ENCODE measurements at regions not wholly inside any gene's neighbourhood (a gene's known extent, or its start where the extent isn't known, plus 50 kb on each side); places are given as distances from the start of the nearest gene placed in this dataset.
A peak's percentile ranks its signal among the peaks of the same experiment; 100 is the strongest.

DNA sequence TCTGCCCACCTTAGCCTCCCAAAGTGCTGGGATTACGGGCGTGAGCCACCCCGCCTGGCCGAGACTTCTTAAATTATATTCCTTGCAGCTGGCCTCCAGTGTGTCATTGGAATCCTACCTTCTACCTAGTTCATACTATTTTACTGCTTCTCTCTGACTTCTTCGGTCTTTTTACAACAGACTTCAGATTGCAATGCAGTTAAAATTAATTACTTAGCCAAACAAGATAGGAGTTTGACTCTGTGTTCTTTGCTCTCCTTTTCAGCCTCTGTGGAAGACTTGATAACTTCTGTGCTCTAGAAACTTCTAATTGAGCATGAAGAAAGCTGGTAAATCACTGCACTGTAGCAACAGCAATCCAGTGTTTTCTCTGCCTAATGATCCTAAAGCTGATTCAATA lies 199.5 kb downstream of the GASK1B start:
- Histone ChIP-seq H3K36me3 (ENCODE audit: low read depth, low read length) (no peaks in the 10 kb centered on the region), H2AFZ (ENCODE audit: low read length) (no peak overlapping the region), H3K27ac (ENCODE audit: low read length) (no peak overlapping the region), H3K9ac (ENCODE audit: low read length) (no peak overlapping the region), H3F3A (ENCODE audit: low read length, unreplicated experiment) (no peaks in the 10 kb centered on the region), H3K4me1 (ENCODE audit: insufficient read depth, low read length) (no peaks in the 10 kb centered on the region), H3K4me2 (ENCODE audit: low read length) (no peak overlapping the region), H4K20me1 (ENCODE audit: low read length) (no peaks in the 10 kb centered on the region), H3K27me3 (ENCODE audit: low read length) (no peaks in the 10 kb centered on the region), H3K4me3 (ENCODE audit: low read length) (no peak overlapping the region), H3K9me3 (ENCODE audit: low read length) (no peaks in the 10 kb centered on the region), H3K79me2 (ENCODE audit: low read length) (no peaks in the 10 kb centered on the region), H3K9me2 (replicated peaks; ENCODE audit: low read length) (no peaks in the 10 kb centered on the region)
- DNase-seq (no peak), ATAC-seq (no peak)
- ChIA-PET CTCF (no interaction called here), POLR2A (ENCODE audit: unreplicated experiment) (no interaction called here)
- no peak for TF ChIP-seq EZH2phosphoT487 (IDR thresholded peaks at IDR 0.05; ENCODE audit: borderline replicate concordance, low read length)
- TF ChIP-seq, protein P1, sequence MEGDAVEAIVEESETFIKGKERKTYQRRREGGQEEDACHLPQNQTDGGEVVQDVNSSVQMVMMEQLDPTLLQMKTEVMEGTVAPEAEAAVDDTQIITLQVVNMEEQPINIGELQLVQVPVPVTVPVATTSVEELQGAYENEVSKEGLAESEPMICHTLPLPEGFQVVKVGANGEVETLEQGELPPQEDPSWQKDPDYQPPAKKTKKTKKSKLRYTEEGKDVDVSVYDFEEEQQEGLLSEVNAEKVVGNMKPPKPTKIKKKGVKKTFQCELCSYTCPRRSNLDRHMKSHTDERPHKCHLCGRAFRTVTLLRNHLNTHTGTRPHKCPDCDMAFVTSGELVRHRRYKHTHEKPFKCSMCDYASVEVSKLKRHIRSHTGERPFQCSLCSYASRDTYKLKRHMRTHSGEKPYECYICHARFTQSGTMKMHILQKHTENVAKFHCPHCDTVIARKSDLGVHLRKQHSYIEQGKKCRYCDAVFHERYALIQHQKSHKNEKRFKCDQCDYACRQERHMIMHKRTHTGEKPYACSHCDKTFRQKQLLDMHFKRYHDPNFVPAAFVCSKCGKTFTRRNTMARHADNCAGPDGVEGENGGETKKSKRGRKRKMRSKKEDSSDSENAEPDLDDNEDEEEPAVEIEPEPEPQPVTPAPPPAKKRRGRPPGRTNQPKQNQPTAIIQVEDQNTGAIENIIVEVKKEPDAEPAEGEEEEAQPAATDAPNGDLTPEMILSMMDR (conservative IDR thresholded peaks at IDR 0.05; ENCODE audit: low read depth, low read length): no peak
- TF ChIP-seq EZH2 (IDR thresholded peaks at IDR 0.05; ENCODE audit: low read length, unreplicated experiment): no peak
- no TSS peak for BruUV-seq (replicated peaks)
- intact Hi-C loops (cut with micrococcal nuclease): loop anchor here (10.0 kb wide), 1 partner anchor 128 kb away; no protein-coding TSS in a partner anchor

DNA sequence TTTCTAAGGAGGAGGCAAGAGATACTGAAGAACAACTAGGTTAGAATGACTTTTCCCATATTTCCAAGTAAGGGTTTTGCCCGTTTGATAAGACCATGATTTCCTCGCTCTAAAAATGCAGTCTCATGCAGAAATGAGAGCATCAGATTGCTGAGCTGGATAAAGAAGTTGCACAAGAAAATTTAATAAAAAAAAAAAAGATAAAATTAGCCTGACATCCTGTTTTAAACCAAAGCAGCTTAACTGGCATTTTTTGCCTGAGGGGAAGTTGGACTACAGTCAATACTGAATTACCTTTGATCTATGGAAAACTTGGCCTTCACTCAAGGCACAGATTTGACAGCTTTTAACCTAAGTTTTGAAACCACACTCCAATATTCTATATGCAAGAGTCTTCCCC lies 208.4 kb downstream of the GASK1B start:
- Histone ChIP-seq H3F3A (ENCODE audit: low read length, unreplicated experiment) (no peaks in the 10 kb centered on the region), H3K79me2 (ENCODE audit: low read length) (no peaks in the 10 kb centered on the region), H3K4me2 (ENCODE audit: low read length) (no peak overlapping the region), H3K4me3 (ENCODE audit: low read length) (no peak overlapping the region), H3K9me3 (ENCODE audit: low read length) (no peaks in the 10 kb centered on the region), H3K9me2 (replicated peaks; ENCODE audit: low read length) (no peaks in the 10 kb centered on the region), H3K9ac (ENCODE audit: low read length) (no peak overlapping the region), H4K20me1 (ENCODE audit: low read length) (no peaks in the 10 kb centered on the region), H3K36me3 (ENCODE audit: low read depth, low read length) (no peaks in the 10 kb centered on the region), H3K27me3 (ENCODE audit: low read length) (no peaks in the 10 kb centered on the region), H3K4me1 (ENCODE audit: insufficient read depth, low read length) (no peaks in the 10 kb centered on the region), H2AFZ (ENCODE audit: low read length) (no peak overlapping the region), H3K27ac (ENCODE audit: low read length) (no peak overlapping the region)
- intact Hi-C loops (cut with micrococcal nuclease): loop anchor here (5.0 kb wide), 1 partner anchor 187 kb away; no protein-coding TSS in a partner anchor
- DNase-seq (no peak), ATAC-seq (no peak)
- no peak for TF ChIP-seq EZH2 (IDR thresholded peaks at IDR 0.05; ENCODE audit: low read length, unreplicated experiment)
- TF ChIP-seq, protein P1 (conservative IDR thresholded peaks at IDR 0.05; ENCODE audit: low read depth, low read length): no peak
- TF ChIP-seq EZH2phosphoT487 (IDR thresholded peaks at IDR 0.05; ENCODE audit: borderline replicate concordance, low read length): no peak
- BruUV-seq (replicated peaks): no TSS peak
- CTCF ChIA-PET: no interaction called here
- POLR2A ChIA-PET (ENCODE audit: unreplicated experiment): no interaction called here

DNA sequence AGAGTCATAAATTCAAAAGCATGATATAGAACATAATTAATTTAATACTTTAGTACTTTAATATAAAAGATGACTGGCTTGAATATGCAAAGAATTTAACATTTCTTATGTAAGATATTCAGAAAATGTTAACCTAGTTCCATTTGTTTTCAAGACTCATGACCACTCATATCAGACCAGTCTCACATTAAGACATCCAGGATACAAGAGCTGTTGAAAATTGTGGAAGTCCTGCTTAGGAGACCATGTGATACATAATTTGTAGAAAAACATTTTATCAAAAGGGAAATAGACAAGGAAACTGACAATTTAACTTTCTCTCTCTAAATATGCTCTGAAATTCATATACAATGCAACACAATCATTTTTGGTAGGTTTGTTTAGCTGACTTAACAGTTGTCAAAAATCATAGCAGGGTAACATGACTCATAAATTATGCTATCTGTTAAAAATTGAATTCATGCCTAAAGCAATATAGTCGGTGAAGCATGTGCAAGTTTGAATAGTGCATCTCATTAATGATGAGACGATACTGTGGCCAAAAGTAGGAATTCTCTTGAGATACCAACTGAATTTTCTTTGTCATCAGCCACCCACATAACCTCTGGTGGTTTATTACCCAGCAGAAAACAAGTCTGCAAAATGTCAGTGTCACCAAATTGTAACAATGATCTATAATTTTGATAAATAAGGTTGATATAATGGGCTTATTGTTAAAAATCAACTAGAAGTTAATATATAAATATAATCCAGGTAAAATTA lies 211.4 kb downstream of the GASK1B start:
- intact Hi-C loops (cut with micrococcal nuclease): loop anchor here (5.0 kb wide), 1 partner anchor 184 kb away; no protein-coding TSS in a partner anchor
- Histone ChIP-seq H3K9ac (ENCODE audit: low read length) (no peak overlapping the region), H3K36me3 (ENCODE audit: low read depth, low read length) (no peaks in the 10 kb centered on the region), H3K4me1 (ENCODE audit: insufficient read depth, low read length) (no peaks in the 10 kb centered on the region), H3K9me3 (ENCODE audit: low read length) (no peaks in the 10 kb centered on the region), H3K4me2 (ENCODE audit: low read length) (no peak overlapping the region), H4K20me1 (ENCODE audit: low read length) (no peaks in the 10 kb centered on the region), H3K4me3 (ENCODE audit: low read length) (no peak overlapping the region), H3K27me3 (ENCODE audit: low read length) (no peaks in the 10 kb centered on the region), H3K9me2 (replicated peaks; ENCODE audit: low read length) (no peaks in the 10 kb centered on the region), H3K27ac (ENCODE audit: low read length) (no peak overlapping the region), H3F3A (ENCODE audit: low read length, unreplicated experiment) (no peaks in the 10 kb centered on the region), H2AFZ (ENCODE audit: low read length) (no peak overlapping the region), H3K79me2 (ENCODE audit: low read length) (no peaks in the 10 kb centered on the region)
- BruUV-seq (replicated peaks): no TSS peak
- ChIA-PET POLR2A (ENCODE audit: unreplicated experiment) (no interaction called here), CTCF (no interaction called here)
- no peak for TF ChIP-seq EZH2 (IDR thresholded peaks at IDR 0.05; ENCODE audit: low read length, unreplicated experiment)
- TF ChIP-seq EZH2phosphoT487 (IDR thresholded peaks at IDR 0.05; ENCODE audit: borderline replicate concordance, low read length): no peak
- TF ChIP-seq, protein P1 (conservative IDR thresholded peaks at IDR 0.05; ENCODE audit: low read depth, low read length): no peak
- peak; percentile 10 for DNase-seq
- ATAC-seq: peak; percentile 38; the same call in 1 of the 2 replicates
